ENCODE measurements at regions not wholly inside any gene's neighbourhood (a gene's known extent, or its start where the extent isn't known, plus 50 kb on each side); places are given as distances from the start of the nearest gene placed in this dataset.

- no TSS peak for BruUV-seq (replicated peaks)
- no peak overlapping the region for H3K4me2 ChIP-seq (ENCODE audit: insufficient read depth, low read length)
- no peaks in the 10 kb centered on the region for H3K36me3 ChIP-seq (ENCODE audit: control insufficient read depth in 2 of 2, extremely low read depth in 1 of 2, insufficient read depth in 2 of 2, low read length in 2 of 2)
- no peak overlapping the region for H3K9ac ChIP-seq (replicated peaks; ENCODE audit: extremely low read depth, insufficient read depth, low read length)
- H3K79me2 ChIP-seq (ENCODE audit: control insufficient read depth, insufficient read depth, low read length) = no peaks in the 10 kb centered on the region
- H3K27me3 ChIP-seq (ENCODE audit: control insufficient read depth in 2 of 2, insufficient read depth in 2 of 2, low read length in 2 of 2) = no peaks in the 10 kb centered on the region
- ChIA-PET POLR2A (no interaction called here), CTCF (interaction anchor here (0.9 to 2.0 kb wide), 2 partner anchors 116 to 498 kb away, joined by 4 to 5 read pairs; no protein-coding TSS in a partner anchor)
- intact Hi-C loops (cut with micrococcal nuclease) (loop anchor here (10.0 kb wide), 1 partner anchor 118 kb away; no protein-coding TSS in a partner anchor), dilution Hi-C loops (cut with MboI; ENCODE audit: extremely low pct_ligation_motif_present, low sequenced_read_pairs) (no loop called here)
- H4K20me1 ChIP-seq (replicated peaks; ENCODE audit: control insufficient read depth, extremely low read depth, insufficient read depth, low read length) = no peaks in the 10 kb centered on the region
- no peak for FAIRE-seq
- no peak overlapping the region for H3K4me3 ChIP-seq (replicated peaks in 1 of 3; ENCODE audit: insufficient read depth in 1 of 3, low read depth in 1 of 3, low read length in 3 of 3)
- TF ChIP-seq POLR2A (IDR thresholded peaks at IDR 0.05; ENCODE audit: low read depth, low read length) = no peak
- no peak for TF ChIP-seq EZH2 (IDR thresholded peaks at IDR 0.05; ENCODE audit: borderline replicate concordance, low read depth, low read length, severe bottlenecking)
- no peak for TF ChIP-seq JUN (IDR thresholded peaks at IDR 0.05; ENCODE audit: borderline replicate concordance, insufficient read depth, insufficient read length, low read depth)
- no peak for TF ChIP-seq CTCF (IDR thresholded peaks at IDR 0.05; ENCODE audit: extremely low read depth in 1 of 2, insufficient read depth in 1 of 2, low read depth in 1 of 2, low read length in 2 of 2)
- TF ChIP-seq POLR2AphosphoS5 (IDR thresholded peaks at IDR 0.05; ENCODE audit: insufficient read depth, low read depth, low read length) = no peak
- TF ChIP-seq FOS (IDR thresholded peaks at IDR 0.05; ENCODE audit: borderline replicate concordance, insufficient read depth, low read length) = no peak
- no peak for TF ChIP-seq GATA2 (IDR thresholded peaks at IDR 0.05; ENCODE audit: insufficient read depth, insufficient read length, low read depth, low read length)
- TF ChIP-seq MAX (IDR thresholded peaks at IDR 0.05; ENCODE audit: insufficient read depth, insufficient read length) = no peak
- TF ChIP-seq MYC (IDR thresholded peaks at IDR 0.05; ENCODE audit: low read depth, low read length) = no peak
- H3K4me1 ChIP-seq (ENCODE audit: control insufficient read depth, extremely low read depth, insufficient read depth, low read length) = no peaks in the 10 kb centered on the region
- H3K27ac ChIP-seq (ENCODE audit: insufficient read depth, low read depth, low read length) = no peak overlapping the region
- no peak overlapping the region for H2AFZ ChIP-seq (ENCODE audit: low read depth, low read length)
- no peaks in the 10 kb centered on the region for H3K9me1 ChIP-seq (replicated peaks; ENCODE audit: control insufficient read depth, extremely low read depth, insufficient read depth, low read length)
- DNase-seq (ENCODE audit: low read depth, low spot score) = no peak
- H3K9me3 ChIP-seq (replicated peaks; ENCODE audit: control insufficient read depth, insufficient read depth, low read length) = no peaks in the 10 kb centered on the region
Measured at GRCh38 chr18:40296717-40297413, 1658.2 kb upstream of the PIK3C3 start.

Data from endothelial cell of umbilical vein (primary cell).